ENCODE measurements at regions not wholly inside any gene's neighbourhood (a gene's known extent, or its start where the extent isn't known, plus 50 kb on each side); places are given as distances from the start of the nearest gene placed in this dataset.

GRCh38 chr13:91036886-91037285 is 310.6 kb upstream of the MIR17HG start:
- Histone ChIP-seq H3K27me3 (ENCODE audit: insufficient read depth, low read length) (no peaks in the 10 kb centered on the region), H4K20me1 (ENCODE audit: insufficient read depth) (no peaks in the 10 kb centered on the region), H3K36me3 (ENCODE audit: control insufficient read depth in 1 of 2, insufficient read depth in 2 of 2, low read length in 2 of 2) (no peaks in the 10 kb centered on the region), H3K4me3 (replicated peaks in 1 of 2; ENCODE audit: low read depth in 1 of 2, low read length in 2 of 2) (no peak overlapping the region), H3K9me2 (ENCODE audit: insufficient read depth) (no peaks in the 10 kb centered on the region), H3K79me2 (ENCODE audit: insufficient read depth, low read length) (no peaks in the 10 kb centered on the region), H2AFZ (ENCODE audit: low read depth, low read length, poor library complexity, severe bottlenecking) (no peak overlapping the region), H3K9me3 (ENCODE audit: control insufficient read depth in 1 of 2, insufficient read depth in 1 of 2, low read depth in 1 of 2, low read length in 2 of 2) (peaks cover 0 to 3% of the 10 kb centered on the region in 2 experiments; a peak in 1 of 4 replicates), H3K4me1 (ENCODE audit: control insufficient read depth in 1 of 2, insufficient read depth in 2 of 2, low read length in 2 of 2) (no peaks in the 10 kb centered on the region), H3K27ac (ENCODE audit: low read depth, low read length) (no peak overlapping the region), H3K4me2 (ENCODE audit: low read length) (no peak overlapping the region), H3K9ac (ENCODE audit: low read length) (no peak overlapping the region)
- ChIA-PET POLR2A (no interaction called here), RAD21 (ENCODE audit: low non-redundant PET in 1 of 2, low total read pairs in 2 of 2, uncharacterized antibody in 2 of 2, unreplicated experiment in 2 of 2) (no interaction called here), CTCF (no interaction called here)
- intact Hi-C loops (cut with micrococcal nuclease): no loop called here
- no peak for DNase-seq (ENCODE audit: low read depth, low spot score)
- no peak for TF ChIP-seq YY1 (IDR thresholded peaks at IDR 0.05; ENCODE audit: extremely low read depth, insufficient replicate concordance, low read depth, low read length)
- no peak for TF ChIP-seq SRF (IDR thresholded peaks at IDR 0.05; ENCODE audit: low read depth)
- no peak for TF ChIP-seq ELF1 (IDR thresholded peaks at IDR 0.05; ENCODE audit: borderline replicate concordance, low read depth)
- TF ChIP-seq ZFX (IDR thresholded peaks at IDR 0.05): no peak
- TF ChIP-seq ATF3 (IDR thresholded peaks at IDR 0.05): no peak
- no peak for TF ChIP-seq REST (IDR thresholded peaks at IDR 0.05; ENCODE audit: low read depth)
- BruUV-seq (replicated peaks): no TSS peak
- ATAC-seq: no peak

- intact Hi-C loops (cut with micrococcal nuclease): no loop called here
- DNase-seq (ENCODE audit: low read depth, low spot score): no peak
These were observed 304.6 kb upstream of the MIR17HG start for GRCh38 chr13:91042870-91043269.

More at GRCh38 chr13:91042870-91043269, 304.6 kb upstream of the MIR17HG start:
- H4K20me1 ChIP-seq (ENCODE audit: insufficient read depth): no peaks in the 10 kb centered on the region
- no peaks in the 10 kb centered on the region for H3K36me3 ChIP-seq (ENCODE audit: control insufficient read depth in 1 of 2, insufficient read depth in 2 of 2, low read length in 2 of 2)
- H3K9ac ChIP-seq (ENCODE audit: low read length): no peak overlapping the region
- no peak for ATAC-seq
- no peak overlapping the region for H2AFZ ChIP-seq (ENCODE audit: low read depth, low read length, poor library complexity, severe bottlenecking)
- H3K27me3 ChIP-seq (ENCODE audit: insufficient read depth, low read length): no peaks in the 10 kb centered on the region
- no peak overlapping the region for H3K4me3 ChIP-seq (replicated peaks in 1 of 2; ENCODE audit: low read depth in 1 of 2, low read length in 2 of 2)
- TF ChIP-seq ZBTB33 (IDR thresholded peaks at IDR 0.05; ENCODE audit: extremely low read depth, insufficient replicate concordance, low read length) (no peak), CBX3 (IDR thresholded peaks at IDR 0.05; ENCODE audit: low read depth) (no peak), ATF3 (IDR thresholded peaks at IDR 0.05) (no peak), MAX (IDR thresholded peaks at IDR 0.05) (no peak), POLR2A (IDR thresholded peaks at IDR 0.05; ENCODE audit: borderline replicate concordance, extremely low read depth, insufficient read depth, insufficient read length) (no peak), REST (IDR thresholded peaks at IDR 0.05; ENCODE audit: low read depth) (no peak)
- CTCF ChIA-PET: no interaction called here
- H3K9me2 ChIP-seq (ENCODE audit: insufficient read depth): no peaks in the 10 kb centered on the region
- H3K4me1 ChIP-seq (ENCODE audit: control insufficient read depth in 1 of 2, insufficient read depth in 2 of 2, low read length in 2 of 2): no peaks in the 10 kb centered on the region
- H3K4me2 ChIP-seq (ENCODE audit: low read length): no peak overlapping the region
- RAD21 ChIA-PET (ENCODE audit: low non-redundant PET in 1 of 2, low total read pairs in 2 of 2, uncharacterized antibody in 2 of 2, unreplicated experiment in 2 of 2): no interaction called here
- no TSS peak for BruUV-seq (replicated peaks)
- no peak overlapping the region for H3K27ac ChIP-seq (ENCODE audit: low read depth, low read length)
- H3K9me3 ChIP-seq (ENCODE audit: control insufficient read depth in 1 of 2, insufficient read depth in 1 of 2, low read depth in 1 of 2, low read length in 2 of 2): no peaks in the 10 kb centered on the region
- POLR2A ChIA-PET: no interaction called here
- H3K79me2 ChIP-seq (ENCODE audit: insufficient read depth, low read length): no peaks in the 10 kb centered on the region

All from HCT116 (cell line).